ENCODE measurements at regions not wholly inside any gene's neighbourhood (a gene's known extent, or its start where the extent isn't known, plus 50 kb on each side); places are given as distances from the start of the nearest gene placed in this dataset.
"Not testable (repeated sequence)": the region's sequence is repeated elsewhere in the genome, so short reads cannot be mapped to it uniquely, and the experiment has no call there.

- no peak for DNase-seq
These were observed 114.6 kb upstream of the FOXQ1 start for GRCh38 chr6:1197309-1197708.

- no peak for DNase-seq
These were observed 120.7 kb upstream of the FOXQ1 start for GRCh38 chr6:1191141-1191630.

GRCh38 chr6:1190366-1190765, 121.5 kb upstream of the FOXQ1 start:
- DNase-seq: no peak

- no peak for DNase-seq
These were observed 123.7 kb upstream of the FOXQ1 start for GRCh38 chr6:1188199-1188598.

GRCh38 chr6:1187293-1188131, 124.4 kb upstream of the FOXQ1 start:
- DNase-seq: no peak

GRCh38 chr6:1184318-1184717, 127.6 kb upstream of the FOXQ1 start:
- DNase-seq: no peak

- DNase-seq: no peak
These were observed 129.0 kb upstream of the FOXQ1 start for GRCh38 chr6:1182722-1183521.

GRCh38 chr6:1181939-1182605, 129.8 kb upstream of the FOXQ1 start:
- DNase-seq: no peak

- DNase-seq: no peak
These were observed 132.1 kb upstream of the FOXQ1 start for GRCh38 chr6:1179571-1180459.

GRCh38 chr6:1178590-1178989, 133.3 kb upstream of the FOXQ1 start:
- no peak for DNase-seq

GRCh38 chr6:1176567-1176966, 135.3 kb upstream of the FOXQ1 start:
- DNase-seq: no peak

GRCh38 chr6:1175877-1176276, 136.0 kb upstream of the FOXQ1 start:
- DNase-seq: no peak

- DNase-seq: no peak
These were observed 141.1 kb upstream of the FOXQ1 start for GRCh38 chr6:1170794-1171193.

- DNase-seq: no peak
These were observed 147.3 kb upstream of the FOXQ1 start for GRCh38 chr6:1164600-1164999.

- DNase-seq: no peak
These were observed 148.4 kb upstream of the FOXQ1 start for GRCh38 chr6:1163501-1163900.

- DNase-seq: no peak
These were observed 149.3 kb upstream of the FOXQ1 start for GRCh38 chr6:1162367-1163275.

- not testable (repeated sequence) for DNase-seq
These were observed 155.5 kb upstream of the FOXQ1 start for GRCh38 chr6:1156411-1156810.

- DNase-seq: no peak
These were observed 158.1 kb upstream of the FOXQ1 start for GRCh38 chr6:1153696-1154245.

GRCh38 chr6:1146500-1146899, 165.4 kb upstream of the FOXQ1 start:
- no peak for DNase-seq

GRCh38 chr6:1145768-1146218, 166.1 kb upstream of the FOXQ1 start:
- no peak for DNase-seq

All from stimulated activated CD4-positive, alpha-beta T cell treated with anti-CD3 and anti-CD28 coated beads, Interleukin-15, amount 100 ng/mL, for 24 hours (primary cell).